ENCODE measurements at regions not wholly inside any gene's neighbourhood (a gene's known extent, or its start where the extent isn't known, plus 50 kb on each side); places are given as distances from the start of the nearest gene placed in this dataset.
"Not testable (repeated sequence)": the region's sequence is repeated elsewhere in the genome, so short reads cannot be mapped to it uniquely, and the experiment has no call there.

- Histone ChIP-seq H3K4me1 (no peaks in the 10 kb centered on the region), H3K36me3 (no peaks in the 10 kb centered on the region), H3K9me3 (no peaks in the 10 kb centered on the region), H3K27ac (no peak overlapping the region), H3K27me3 (no peaks in the 10 kb centered on the region), H3K4me3 (no peak overlapping the region)
- DNase-seq = no peak
- TF ChIP-seq CTCF (IDR thresholded peaks at IDR 0.05) = no peak
- TF ChIP-seq POLR2A (IDR thresholded peaks at IDR 0.05) = no peak
Observed at GRCh38 chr10:61588770-61589211, 73.9 kb upstream of the CABCOCO1 start.

- Histone ChIP-seq H3K27ac (no peak overlapping the region), H3K36me3 (no peaks in the 10 kb centered on the region), H3K4me3 (no peak overlapping the region), H3K4me1 (no peaks in the 10 kb centered on the region), H3K27me3 (no peaks in the 10 kb centered on the region), H3K9me3 (no peaks in the 10 kb centered on the region)
- TF ChIP-seq CTCF (IDR thresholded peaks at IDR 0.05) = no peak
- TF ChIP-seq POLR2A (IDR thresholded peaks at IDR 0.05) = no peak
- DNase-seq = no peak
Observed at GRCh38 chr10:61586829-61587228, 75.9 kb upstream of the CABCOCO1 start.

GRCh38 chr10:61580608-61581007 lies 82.1 kb upstream of the CABCOCO1 start:
- H3K27me3 ChIP-seq = no peaks in the 10 kb centered on the region
- no peak overlapping the region for H3K27ac ChIP-seq
- H3K9me3 ChIP-seq = no peaks in the 10 kb centered on the region
- no peaks in the 10 kb centered on the region for H3K36me3 ChIP-seq
- TF ChIP-seq CTCF (IDR thresholded peaks at IDR 0.05) (no peak), POLR2A (IDR thresholded peaks at IDR 0.05) (no peak)
- no peak for DNase-seq
- no peak overlapping the region for H3K4me3 ChIP-seq
- H3K4me1 ChIP-seq = no peaks in the 10 kb centered on the region

GRCh38 chr10:61570204-61570603 lies 92.5 kb upstream of the CABCOCO1 start:
- H3K9me3 ChIP-seq, H3K27me3 ChIP-seq, H3K4me1 ChIP-seq, H3K36me3 ChIP-seq, DNase-seq, H3K4me3 ChIP-seq, H3K27ac ChIP-seq: not testable (repeated sequence)

- no peak overlapping the region for H3K27ac ChIP-seq
- TF ChIP-seq POLR2A (IDR thresholded peaks at IDR 0.05) (no peak), CTCF (IDR thresholded peaks at IDR 0.05) (no peak)
- DNase-seq = no peak
- H3K9me3 ChIP-seq = no peaks in the 10 kb centered on the region
- H3K4me1 ChIP-seq = no peaks in the 10 kb centered on the region
- no peak overlapping the region for H3K4me3 ChIP-seq
- H3K27me3 ChIP-seq = no peaks in the 10 kb centered on the region
- no peaks in the 10 kb centered on the region for H3K36me3 ChIP-seq
Observed at GRCh38 chr10:61567729-61568128, 95.0 kb upstream of the CABCOCO1 start.

GRCh38 chr10:61565819-61566560 lies 96.7 kb upstream of the CABCOCO1 start:
- Histone ChIP-seq H3K27me3 (no peaks in the 10 kb centered on the region), H3K4me1 (no peaks in the 10 kb centered on the region), H3K9me3 (no peaks in the 10 kb centered on the region), H3K27ac (no peak overlapping the region), H3K36me3 (no peaks in the 10 kb centered on the region), H3K4me3 (no peak overlapping the region)
- no peak for TF ChIP-seq POLR2A (IDR thresholded peaks at IDR 0.05)
- no peak for TF ChIP-seq CTCF (IDR thresholded peaks at IDR 0.05)
- DNase-seq = no peak

Data from Peyer's patch (tissue), 4 donors.